ENCODE measurements at regions not wholly inside any gene's neighbourhood (a gene's known extent, or its start where the extent isn't known, plus 50 kb on each side); places are given as distances from the start of the nearest gene placed in this dataset.

DNA sequence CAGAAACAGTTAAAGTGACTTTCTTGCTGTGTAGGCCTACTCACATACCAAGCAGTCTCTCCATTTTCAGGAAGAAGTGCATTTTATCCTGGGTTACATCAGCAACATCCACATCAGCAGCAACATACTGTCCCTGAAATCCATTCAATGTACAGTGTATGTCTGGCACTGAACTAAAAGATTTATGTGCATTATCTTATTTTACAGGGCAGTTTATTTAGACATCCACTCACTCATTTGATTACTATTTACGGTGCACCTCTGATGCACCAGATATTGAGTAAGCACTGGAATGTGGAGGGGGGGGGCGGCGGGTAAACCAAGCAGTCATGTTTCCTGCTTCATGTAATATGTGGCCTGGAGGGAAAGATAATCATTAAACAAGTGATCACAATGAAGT lies 1128.2 kb downstream of the BCL11A start:
- no peak for DNase-seq
- Histone ChIP-seq H3K9me3 (ENCODE audit: control extremely low read depth in 1 of 3, control insufficient read depth in 2 of 3, insufficient read depth in 1 of 3, low read length in 2 of 3) (no peaks in the 10 kb centered on the region), H3K4me2 (replicated peaks; ENCODE audit: low read depth, low read length, poor library complexity, severe bottlenecking) (no peak overlapping the region), H3K36me3 (replicated peaks in 1 of 2; ENCODE audit: control extremely low read depth in 1 of 2, control insufficient read depth in 1 of 2, extremely low read depth in 1 of 2, insufficient read depth in 2 of 2, low read length in 1 of 2) (no peaks in the 10 kb centered on the region), H3K27ac (ENCODE audit: low read length in 2 of 2) (no peak overlapping the region), H3K79me2 (ENCODE audit: control insufficient read depth, insufficient read depth, low read length) (no peaks in the 10 kb centered on the region), H3K27me3 (replicated peaks in 1 of 4; ENCODE audit: control extremely low read depth in 1 of 4, control insufficient read depth in 3 of 4, insufficient read depth in 4 of 4, low read length in 3 of 4) (no peaks in the 10 kb centered on the region), H2AFZ (ENCODE audit: insufficient read depth, low read depth, low read length, poor library complexity, severe bottlenecking) (no peak overlapping the region), H3K9ac (ENCODE audit: low read length) (no peak overlapping the region), H4K20me1 (ENCODE audit: control insufficient read depth, insufficient read depth, low read length, poor library complexity, severe bottlenecking) (no peaks in the 10 kb centered on the region), H3K4me3 (ENCODE audit: control extremely low read depth in 1 of 5, extremely low read depth in 1 of 5, insufficient read depth in 1 of 5, low read depth in 2 of 5, low read length in 4 of 5) (no peak overlapping the region), H3K4me1 (ENCODE audit: control insufficient read depth in 2 of 2, insufficient read depth in 2 of 2, low read length in 2 of 2) (no peaks in the 10 kb centered on the region)
- TF ChIP-seq CTCF (IDR thresholded peaks at IDR 0.05) = no peak
- TF ChIP-seq EZH2 (IDR thresholded peaks at IDR 0.05; ENCODE audit: borderline replicate concordance, insufficient read depth, low read depth, low read length, poor library complexity, severe bottlenecking) = no peak
- ChIA-PET POLR2A (no interaction called here), CTCF (no interaction called here)
- intact Hi-C loops (cut with micrococcal nuclease) = no loop called here
- H3K4me3 Mint-ChIP-seq = no peak overlapping the region
- no peak for ATAC-seq (ENCODE audit: low read depth)
- H3K27me3 Mint-ChIP-seq = peaks cover 5% of the 10 kb centered on the region
- H3K4me1 Mint-ChIP-seq = no peaks in the 10 kb centered on the region
- H3K27ac Mint-ChIP-seq = no peak overlapping the region
- 83% methylated on average over 2 of the region's 3 CpGs for WGBS (ENCODE audit: insufficient coverage)
- H3K9me3 Mint-ChIP-seq (ENCODE audit: insufficient read depth) = peaks cover 2% of the 10 kb centered on the region

DNA sequence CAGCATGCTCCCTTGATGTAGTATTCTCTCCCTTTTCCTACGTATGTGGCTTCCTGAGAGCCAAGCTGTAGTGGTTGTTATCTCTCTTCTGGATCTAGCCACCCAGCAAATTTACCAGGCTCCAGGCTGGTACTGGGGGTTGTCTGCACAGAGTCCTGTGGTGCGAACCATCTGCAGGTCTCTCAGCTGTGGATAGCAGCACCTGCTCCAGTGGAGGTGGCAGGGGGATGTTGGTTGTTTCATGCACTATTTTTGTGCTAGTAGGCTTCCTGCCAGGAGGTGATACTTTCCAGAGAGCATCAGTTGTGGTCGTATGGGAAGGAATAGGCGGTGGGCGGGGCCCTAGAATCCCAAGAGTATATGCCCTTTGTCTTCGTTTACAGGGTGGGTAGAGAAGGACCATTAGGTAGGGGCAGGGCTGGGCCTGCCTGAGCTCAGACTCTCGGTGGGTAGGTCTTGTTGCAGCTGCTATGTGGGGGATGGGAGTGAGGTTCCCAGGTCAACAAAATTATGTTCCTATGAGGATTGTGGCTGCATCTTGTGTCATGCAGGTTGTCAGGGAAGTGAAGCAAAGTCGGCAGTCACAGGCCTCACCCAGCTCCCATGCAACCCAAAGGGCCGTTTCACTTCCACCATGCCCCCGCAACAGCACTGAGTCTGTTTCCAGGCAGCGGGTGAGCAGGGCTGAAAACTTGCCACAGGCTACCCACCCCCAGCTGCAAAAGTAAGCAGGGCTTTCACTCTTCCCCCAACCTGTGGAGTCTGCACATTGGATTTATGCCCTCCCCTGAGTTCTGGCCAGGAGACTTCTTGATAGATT lies 1139.5 kb downstream of the BCL11A start:
- ATAC-seq (ENCODE audit: low read depth) (no peak), DNase-seq (no peak)
- Histone ChIP-seq H3K27ac (ENCODE audit: low read length in 2 of 2) (no peak overlapping the region), H4K20me1 (ENCODE audit: control insufficient read depth, insufficient read depth, low read length, poor library complexity, severe bottlenecking) (no peaks in the 10 kb centered on the region), H3K9me3 (ENCODE audit: control extremely low read depth in 1 of 3, control insufficient read depth in 2 of 3, insufficient read depth in 1 of 3, low read length in 2 of 3) (peaks cover 5 to 17% (median 12%) of the 10 kb centered on the region in 3 donors), H3K4me3 (ENCODE audit: control extremely low read depth in 1 of 5, extremely low read depth in 1 of 5, insufficient read depth in 1 of 5, low read depth in 2 of 5, low read length in 4 of 5) (no peak overlapping the region), H3K4me2 (replicated peaks; ENCODE audit: low read depth, low read length, poor library complexity, severe bottlenecking) (peak overlapping the region; percentile 1), H3K9ac (ENCODE audit: low read length) (no peak overlapping the region), H3K4me1 (ENCODE audit: control insufficient read depth in 2 of 2, insufficient read depth in 2 of 2, low read length in 2 of 2) (peaks cover 0 to 5% of the 10 kb centered on the region in 2 donors), H3K79me2 (ENCODE audit: control insufficient read depth, insufficient read depth, low read length) (no peaks in the 10 kb centered on the region), H3K27me3 (replicated peaks in 1 of 4; ENCODE audit: control extremely low read depth in 1 of 4, control insufficient read depth in 3 of 4, insufficient read depth in 4 of 4, low read length in 3 of 4) (peaks cover 0 to 3% (median 0%) of the 10 kb centered on the region in 4 experiments), H2AFZ (ENCODE audit: insufficient read depth, low read depth, low read length, poor library complexity, severe bottlenecking) (no peak overlapping the region), H3K36me3 (replicated peaks in 1 of 2; ENCODE audit: control extremely low read depth in 1 of 2, control insufficient read depth in 1 of 2, extremely low read depth in 1 of 2, insufficient read depth in 2 of 2, low read length in 1 of 2) (no peaks in the 10 kb centered on the region)
- H3K4me3 Mint-ChIP-seq = no peak overlapping the region
- POLR2A ChIA-PET = no interaction called here
- peaks cover 3% of the 10 kb centered on the region for H3K4me1 Mint-ChIP-seq
- no peak for TF ChIP-seq EZH2 (IDR thresholded peaks at IDR 0.05; ENCODE audit: borderline replicate concordance, insufficient read depth, low read depth, low read length, poor library complexity, severe bottlenecking)
- no peak for TF ChIP-seq CTCF (IDR thresholded peaks at IDR 0.05)
- WGBS (ENCODE audit: insufficient coverage) = 17% methylated on average over 10 of the region's 11 CpGs
- H3K9me3 Mint-ChIP-seq (ENCODE audit: insufficient read depth) = peaks cover 11% of the 10 kb centered on the region
- intact Hi-C loops (cut with micrococcal nuclease) = no loop called here
- H3K27me3 Mint-ChIP-seq = peaks cover 20% of the 10 kb centered on the region
- CTCF ChIA-PET = interaction anchor here (0.6 kb wide), 1 partner anchor 628 kb away, joined by 3 read pairs; no protein-coding TSS in a partner anchor
- H3K27ac Mint-ChIP-seq = no peak overlapping the region
